ENCODE measurements at regions not wholly inside any gene's neighbourhood (a gene's known extent, or its start where the extent isn't known, plus 50 kb on each side); places are given as distances from the start of the nearest gene placed in this dataset.

DNA sequence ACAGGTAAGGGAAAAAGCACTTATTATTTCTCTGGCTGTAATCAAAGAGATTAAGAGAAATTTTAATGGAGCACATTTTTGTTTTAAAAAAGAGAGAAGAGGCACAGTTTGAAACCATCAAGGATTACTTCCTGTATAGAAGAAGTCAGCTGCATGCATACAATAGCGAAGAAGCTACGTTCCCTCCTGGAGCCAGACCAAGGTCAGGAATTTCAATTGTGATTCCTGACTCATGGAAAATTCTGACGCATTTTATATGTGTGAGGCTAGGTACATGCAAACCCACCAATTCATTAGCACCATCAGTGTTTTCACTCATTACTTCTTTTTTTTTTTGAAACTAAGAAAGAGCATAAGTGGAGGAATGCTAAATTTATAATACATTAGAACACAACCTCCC lies 232.7 kb upstream of the SGK1 start:
- Histone ChIP-seq H3K27ac (replicated peaks) (no peak overlapping the region), H3K27me3 (ENCODE audit: insufficient read depth, poor library complexity, severe bottlenecking) (no peaks in the 10 kb centered on the region), H3K4me3 (replicated peaks; ENCODE audit: insufficient read depth, low read length) (no peak overlapping the region)
- no peak for TF ChIP-seq GABPA (IDR thresholded peaks at IDR 0.05; ENCODE audit: low read depth)
- TF ChIP-seq POLR2AphosphoS5 (IDR thresholded peaks at IDR 0.05; ENCODE audit: low read depth), result no peak
- no peak for DNase-seq (ENCODE audit: low read depth in 1 of 2, low spot score in 1 of 2)

DNA sequence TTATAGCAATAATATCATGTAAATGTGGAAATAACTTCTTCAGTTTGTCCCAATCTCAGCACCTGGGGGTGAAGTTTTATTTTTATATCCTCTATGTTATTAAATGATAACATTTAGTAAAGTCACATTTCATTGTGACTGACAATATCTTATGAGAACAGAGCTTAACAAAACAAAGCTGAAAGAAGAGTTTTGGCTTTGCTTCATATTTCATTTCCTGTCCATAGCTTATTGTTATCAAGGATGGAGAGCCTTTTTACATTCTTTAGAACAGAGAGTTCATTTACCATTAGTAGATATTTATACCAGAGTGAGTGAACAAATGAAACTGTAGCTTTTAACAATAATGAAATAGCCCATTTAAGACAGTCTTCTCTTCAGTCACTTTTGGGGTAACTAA lies 231.9 kb upstream of the SGK1 start:
- no peak for DNase-seq (ENCODE audit: low read depth in 1 of 2, low spot score in 1 of 2)
- Histone ChIP-seq H3K27ac (replicated peaks) (no peak overlapping the region), H3K4me3 (replicated peaks; ENCODE audit: insufficient read depth, low read length) (no peak overlapping the region), H3K27me3 (ENCODE audit: insufficient read depth, poor library complexity, severe bottlenecking) (no peaks in the 10 kb centered on the region)
- TF ChIP-seq POLR2AphosphoS5 (IDR thresholded peaks at IDR 0.05; ENCODE audit: low read depth), result no peak
- no peak for TF ChIP-seq GABPA (IDR thresholded peaks at IDR 0.05; ENCODE audit: low read depth)
- no peak for TF ChIP-seq CTCF (IDR thresholded peaks at IDR 0.05; ENCODE audit: insufficient read depth, low read length)
- no peak for TF ChIP-seq REST (IDR thresholded peaks at IDR 0.05; ENCODE audit: insufficient replicate concordance, low read depth)
- no peak for TF ChIP-seq SPI1 (IDR thresholded peaks at IDR 0.05; ENCODE audit: borderline replicate concordance, low read depth)

DNA sequence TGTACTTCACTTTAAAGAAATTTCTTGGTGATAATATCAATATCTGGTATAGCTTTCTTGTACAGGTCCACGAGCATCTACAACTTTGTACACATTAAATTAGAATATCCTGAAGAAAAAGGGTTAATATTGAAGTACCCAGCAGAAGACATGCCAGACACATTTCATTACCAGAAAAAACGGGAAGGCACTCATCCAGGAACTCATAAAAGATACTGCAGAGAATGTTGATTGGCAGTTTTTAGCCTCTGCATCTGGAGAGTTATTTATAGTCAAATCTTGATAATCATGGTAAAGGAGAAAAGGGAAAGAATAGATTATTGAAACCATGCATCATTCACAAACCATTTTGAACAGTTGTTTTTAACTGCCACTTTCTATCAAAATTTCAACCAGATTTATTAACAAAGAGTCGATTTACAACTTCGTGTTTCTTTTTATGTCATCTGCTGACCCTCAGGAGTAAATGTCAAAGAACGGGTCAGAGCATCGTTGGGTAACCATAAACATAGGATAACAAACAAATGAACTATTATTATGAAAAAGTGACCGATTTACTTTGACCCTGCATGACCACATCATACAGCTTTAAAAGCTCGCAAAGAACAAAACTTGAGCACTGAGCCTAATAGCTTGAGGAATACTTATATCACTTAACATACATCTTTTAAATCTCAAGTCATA lies 229.2 kb upstream of the SGK1 start:
- Histone ChIP-seq H3K4me3 (replicated peaks; ENCODE audit: insufficient read depth, low read length) (no peak overlapping the region), H3K27me3 (ENCODE audit: insufficient read depth, poor library complexity, severe bottlenecking) (no peaks in the 10 kb centered on the region), H3K27ac (replicated peaks) (no peak overlapping the region)
- TF ChIP-seq POLR2AphosphoS5 (IDR thresholded peaks at IDR 0.05; ENCODE audit: low read depth), result no peak
- TF ChIP-seq REST (IDR thresholded peaks at IDR 0.05; ENCODE audit: insufficient replicate concordance, low read depth), result no peak
- no peak for TF ChIP-seq GABPA (IDR thresholded peaks at IDR 0.05; ENCODE audit: low read depth)
- no peak for TF ChIP-seq SPI1 (IDR thresholded peaks at IDR 0.05; ENCODE audit: borderline replicate concordance, low read depth)
- no peak for TF ChIP-seq CTCF (IDR thresholded peaks at IDR 0.05; ENCODE audit: insufficient read depth, low read length)
- no peak for DNase-seq (ENCODE audit: low read depth in 1 of 2, low spot score in 1 of 2)

- DNase-seq (ENCODE audit: low read depth in 1 of 2, low spot score in 1 of 2), result peak; percentile 8 to 24
- Histone ChIP-seq H3K27ac (replicated peaks) (0 out of 2 replicates have a peak overlapping the region, but pooled peaks have one; percentile 3), H3K4me3 (replicated peaks; ENCODE audit: insufficient read depth, low read length) (no peak overlapping the region), H3K27me3 (ENCODE audit: insufficient read depth, poor library complexity, severe bottlenecking) (no peaks in the 10 kb centered on the region)
- TF ChIP-seq SPI1 (IDR thresholded peaks at IDR 0.05; ENCODE audit: borderline replicate concordance, low read depth) (peak; percentile 83), POLR2AphosphoS5 (IDR thresholded peaks at IDR 0.05; ENCODE audit: low read depth) (no peak)
Measured at GRCh38 chr6:134544737-134545136, 226.8 kb upstream of the SGK1 start.

GRCh38 chr6:134543128-134543527 lies 225.2 kb upstream of the SGK1 start:
- TF ChIP-seq REST (IDR thresholded peaks at IDR 0.05; ENCODE audit: insufficient replicate concordance, low read depth) (no peak), SPI1 (IDR thresholded peaks at IDR 0.05; ENCODE audit: borderline replicate concordance, low read depth) (no peak)
- DNase-seq (ENCODE audit: low read depth in 1 of 2, low spot score in 1 of 2), result no peak
- Histone ChIP-seq H3K27me3 (ENCODE audit: insufficient read depth, poor library complexity, severe bottlenecking) (no peaks in the 10 kb centered on the region), H3K27ac (replicated peaks) (no peak overlapping the region), H3K4me3 (replicated peaks; ENCODE audit: insufficient read depth, low read length) (no peak overlapping the region)

Data from HL-60 (cell line).